B cell (primary cell): ENCODE measurements at regions not wholly inside any gene's neighbourhood (a gene's known extent, or its start where the extent isn't known, plus 50 kb on each side); places are given as distances from the start of the nearest gene placed in this dataset.

Experiments
- CTCF ChIP-seq: fragments of 200-600 bp; IDR thresholded peaks from one replicate; pipeline ENCODE4 v1.8.0; 2022; ENCODE audit warnings: antibody characterized with exemption, mild to moderate bottlenecking
- EZH2 ChIP-seq: IDR thresholded peaks from 2 replicates; pipeline ENCODE4 v1.6.1; 2012; ENCODE audit warnings: borderline replicate concordance, low read depth, mild to moderate bottlenecking, moderate library complexity, low read length; ENCODE audit not compliant: insufficient read depth, poor library complexity, severe bottlenecking

- TF ChIP-seq EZH2 (no peak), CTCF (no peak)
Measured at GRCh38 chr1:8151647-8152046, 125.5 kb upstream of the ERRFI1 start.
